H7 (cell line): ENCODE measurements at regions not wholly inside any gene's neighbourhood (a gene's known extent, or its start where the extent isn't known, plus 50 kb on each side); places are given as distances from the start of the nearest gene placed in this dataset.

ENCODE experiments used
- DNase-seq: peaks from one replicate; pipeline ENCODE4 v3.0.0; 2012
- H3K27me3 ChIP-seq: 2 replicates; pipeline ENCODE4 v1.6.0; 2011; ENCODE audit warnings: mild to moderate bottlenecking, low read length; ENCODE audit not compliant: control insufficient read depth, insufficient read depth
- H3K36me3 ChIP-seq: replicated peaks from 2 replicates; pipeline ENCODE4 v1.5.1; 2011; ENCODE audit warnings: low read length; ENCODE audit not compliant: control insufficient read depth, insufficient read depth
- H3K4me3 ChIP-seq: 2 replicates; pipeline ENCODE4 v1.5.1; 2011; ENCODE audit warnings: low read depth, mild to moderate bottlenecking, control low read depth, low read length, moderate library complexity; ENCODE audit not compliant: insufficient read depth

DNA sequence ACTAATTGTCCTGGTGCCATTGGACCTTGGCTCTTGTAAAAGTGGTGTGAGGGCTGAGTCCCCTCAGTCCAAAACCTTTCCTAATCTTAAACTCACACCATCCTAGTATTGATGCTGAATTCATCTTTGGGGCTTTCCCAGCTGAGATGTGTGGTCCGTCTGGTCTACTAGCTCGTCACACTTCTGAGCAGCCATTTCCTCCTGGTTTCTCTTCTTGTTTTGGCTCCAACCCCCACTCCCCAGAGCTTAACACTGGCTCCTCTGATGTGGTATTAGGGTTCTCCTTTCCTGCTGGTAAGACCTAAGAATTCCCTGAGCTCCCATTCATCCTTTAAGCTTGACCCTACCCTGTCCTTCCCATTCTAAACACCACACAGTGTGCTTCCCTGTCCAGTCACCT is 900.6 kb downstream of the VRK1 start:
- Histone ChIP-seq H3K36me3 (no peaks in the 10 kb centered on the region), H3K4me3 (no peak overlapping the region), H3K27me3 (no peaks in the 10 kb centered on the region)
- no peak for DNase-seq

GRCh38 chr14:97699026-97699425 is 901.8 kb downstream of the VRK1 start:
- no peak for DNase-seq
- H3K4me3 ChIP-seq, result no peak overlapping the region
- no peaks in the 10 kb centered on the region for H3K27me3 ChIP-seq
- no peaks in the 10 kb centered on the region for H3K36me3 ChIP-seq

- H3K27me3 ChIP-seq, result no peaks in the 10 kb centered on the region
- H3K4me3 ChIP-seq, result no peak overlapping the region
- no peak for DNase-seq
- H3K36me3 ChIP-seq, result no peaks in the 10 kb centered on the region
These were observed 906.0 kb downstream of the VRK1 start for GRCh38 chr14:97703006-97703760.

DNA sequence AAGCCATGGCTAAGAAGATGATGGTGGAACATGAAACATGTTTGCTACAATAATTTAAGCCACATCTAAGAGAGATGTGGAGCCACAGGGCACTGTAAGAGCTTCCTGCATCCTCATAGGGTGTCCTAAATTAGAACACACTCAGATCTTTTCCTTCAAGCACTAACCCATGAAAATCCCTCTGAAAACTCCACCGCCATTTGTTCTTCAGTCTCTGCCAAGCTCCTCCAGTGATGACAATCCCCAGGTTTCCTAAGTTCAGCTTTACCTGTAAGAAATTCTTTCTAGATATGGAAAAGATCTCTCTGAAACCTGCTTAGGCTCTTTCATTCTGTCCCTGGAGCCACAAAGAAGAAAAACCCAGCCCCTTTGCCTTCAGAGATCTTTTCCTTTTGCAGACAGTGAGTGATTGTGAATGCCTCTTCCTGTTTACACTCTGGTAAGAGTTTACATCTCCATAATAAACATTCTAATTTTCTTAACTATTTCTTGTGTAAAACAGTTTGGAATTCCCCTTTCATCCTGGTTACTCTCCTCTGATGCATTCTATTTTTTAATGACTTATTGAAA is 907.2 kb downstream of the VRK1 start:
- no peak for DNase-seq
- H3K27me3 ChIP-seq, result no peaks in the 10 kb centered on the region
- H3K36me3 ChIP-seq, result no peaks in the 10 kb centered on the region
- H3K4me3 ChIP-seq, result no peak overlapping the region

DNA sequence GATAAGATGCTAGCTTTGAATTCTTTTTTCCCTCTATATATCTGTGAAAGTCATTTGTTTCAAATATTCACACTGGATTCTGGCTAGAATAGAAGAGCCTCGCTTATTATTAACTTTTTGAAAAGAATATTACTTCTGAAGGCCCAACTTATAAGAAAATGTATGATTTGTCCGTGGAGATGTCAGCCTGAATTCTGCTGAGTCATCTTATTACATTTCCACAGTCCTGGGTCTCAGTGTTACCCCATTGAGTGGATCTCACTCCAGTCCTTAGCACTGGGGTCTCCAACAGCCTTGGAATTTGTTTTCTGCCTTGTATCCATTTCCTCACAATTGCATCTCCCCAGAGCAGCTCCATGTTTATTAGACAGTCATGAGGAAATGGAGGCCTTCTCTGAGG is 907.9 kb downstream of the VRK1 start:
- H3K36me3 ChIP-seq, result no peaks in the 10 kb centered on the region
- no peaks in the 10 kb centered on the region for H3K27me3 ChIP-seq
- no peak for DNase-seq
- H3K4me3 ChIP-seq, result no peak overlapping the region

DNA sequence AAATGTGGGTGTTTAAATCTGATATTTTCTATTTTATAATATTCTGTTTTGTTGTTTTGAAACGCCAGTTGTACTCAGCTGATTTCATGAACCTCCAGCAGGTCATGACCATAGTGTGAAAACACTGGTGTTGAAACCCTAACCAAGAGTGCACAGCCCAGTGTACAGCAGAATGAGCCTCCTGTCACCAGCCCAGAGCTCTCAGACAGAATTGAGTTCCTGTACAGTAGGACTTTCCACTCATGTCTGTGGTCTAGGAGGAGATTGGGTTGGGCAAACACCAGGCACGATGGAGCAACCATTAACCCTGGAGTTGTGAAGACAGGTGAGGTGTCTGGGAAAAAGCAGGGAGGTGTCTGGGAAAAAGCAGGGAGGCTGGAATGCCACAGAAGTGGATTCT is 908.8 kb downstream of the VRK1 start:
- no peak overlapping the region for H3K4me3 ChIP-seq
- H3K36me3 ChIP-seq, result no peaks in the 10 kb centered on the region
- DNase-seq, result no peak
- no peaks in the 10 kb centered on the region for H3K27me3 ChIP-seq

GRCh38 chr14:97706819-97707218 is 909.6 kb downstream of the VRK1 start:
- Histone ChIP-seq H3K27me3 (no peaks in the 10 kb centered on the region), H3K4me3 (no peak overlapping the region), H3K36me3 (no peaks in the 10 kb centered on the region)
- no peak for DNase-seq

DNA sequence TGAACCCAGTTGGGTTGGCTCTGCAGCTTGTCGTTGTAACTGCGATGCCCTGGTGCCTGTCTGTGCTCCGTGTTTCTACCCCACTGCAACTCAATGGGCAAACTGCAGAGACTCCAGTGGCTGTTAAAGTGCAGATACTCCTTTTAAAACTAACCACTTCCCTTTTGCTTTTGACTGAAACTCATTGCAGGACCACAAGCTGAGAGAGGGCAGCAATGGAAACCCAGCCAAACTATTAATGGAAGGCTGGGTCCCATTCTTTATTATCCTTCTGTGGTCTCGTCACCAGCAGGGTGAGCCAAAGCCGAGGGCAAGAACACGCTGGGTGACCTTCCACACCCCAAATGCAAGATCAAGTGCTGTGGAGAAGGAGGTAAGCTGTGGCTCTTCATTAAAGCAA is 910.4 kb downstream of the VRK1 start:
- Histone ChIP-seq H3K36me3 (no peaks in the 10 kb centered on the region), H3K4me3 (no peak overlapping the region), H3K27me3 (no peaks in the 10 kb centered on the region)
- DNase-seq, result no peak

DNA sequence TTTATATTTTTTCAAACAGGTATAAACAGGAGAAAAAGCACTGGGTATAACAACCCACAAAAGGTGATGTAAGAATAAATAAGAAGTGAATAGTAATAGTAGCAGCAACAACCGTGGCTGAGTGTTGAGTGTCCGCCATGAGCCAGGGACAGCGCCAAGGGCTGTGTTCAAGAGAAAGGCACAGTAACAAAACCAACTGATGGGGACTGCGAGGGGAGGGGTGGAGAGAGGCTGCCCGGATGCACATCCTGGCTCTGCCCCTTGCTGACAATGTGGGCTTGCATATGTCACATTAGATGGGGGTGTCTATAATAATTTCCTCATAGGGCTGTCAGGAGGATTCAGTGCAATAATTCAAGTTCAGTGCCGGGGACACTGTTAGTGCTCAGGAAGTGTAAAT is 912.4 kb downstream of the VRK1 start:
- H3K27me3 ChIP-seq, result no peaks in the 10 kb centered on the region
- no peaks in the 10 kb centered on the region for H3K36me3 ChIP-seq
- no peak for DNase-seq
- no peak overlapping the region for H3K4me3 ChIP-seq

DNA sequence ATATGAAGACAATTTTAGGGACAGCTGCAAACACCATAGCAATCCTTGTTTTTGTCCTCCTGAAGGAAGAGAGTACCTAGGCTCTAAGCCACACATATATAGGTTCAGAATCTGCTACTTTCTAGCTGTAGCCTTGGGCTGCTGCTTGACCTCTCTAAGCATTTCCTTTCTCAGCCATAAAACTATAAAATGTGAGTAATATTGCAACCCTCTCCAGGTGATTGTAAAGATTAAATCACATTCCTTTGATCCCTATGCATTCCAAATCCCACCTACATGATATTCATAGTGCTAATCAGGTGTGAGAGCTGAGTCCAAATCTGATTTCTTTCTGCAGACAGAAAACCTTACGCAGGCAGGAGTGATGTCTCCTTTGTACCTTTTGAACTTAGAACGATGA is 913.5 kb downstream of the VRK1 start:
- Histone ChIP-seq H3K27me3 (no peaks in the 10 kb centered on the region), H3K4me3 (no peak overlapping the region), H3K36me3 (no peaks in the 10 kb centered on the region)
- DNase-seq, result no peak

DNA sequence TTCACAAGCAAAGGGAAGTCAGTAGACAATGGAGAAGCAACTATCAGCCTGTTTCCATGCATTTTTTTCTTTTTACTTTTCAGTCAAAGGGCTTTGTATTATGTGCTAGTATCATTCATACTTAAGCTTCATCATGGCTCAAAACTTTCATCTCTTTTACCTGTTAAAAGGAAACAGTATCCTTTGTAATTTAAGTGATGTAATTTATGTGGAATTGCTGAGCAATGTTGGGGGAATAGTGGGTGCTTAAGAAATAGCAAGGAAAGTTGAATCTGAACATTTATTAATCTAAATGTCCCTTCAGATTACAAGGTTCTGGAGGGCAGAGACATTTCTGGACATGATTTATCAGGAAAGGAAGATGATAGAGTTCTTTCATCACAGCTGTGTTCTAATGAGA is 915.3 kb downstream of the VRK1 start:
- H3K4me3 ChIP-seq, result no peak overlapping the region
- DNase-seq, result no peak
- H3K27me3 ChIP-seq, result no peaks in the 10 kb centered on the region
- no peaks in the 10 kb centered on the region for H3K36me3 ChIP-seq

DNA sequence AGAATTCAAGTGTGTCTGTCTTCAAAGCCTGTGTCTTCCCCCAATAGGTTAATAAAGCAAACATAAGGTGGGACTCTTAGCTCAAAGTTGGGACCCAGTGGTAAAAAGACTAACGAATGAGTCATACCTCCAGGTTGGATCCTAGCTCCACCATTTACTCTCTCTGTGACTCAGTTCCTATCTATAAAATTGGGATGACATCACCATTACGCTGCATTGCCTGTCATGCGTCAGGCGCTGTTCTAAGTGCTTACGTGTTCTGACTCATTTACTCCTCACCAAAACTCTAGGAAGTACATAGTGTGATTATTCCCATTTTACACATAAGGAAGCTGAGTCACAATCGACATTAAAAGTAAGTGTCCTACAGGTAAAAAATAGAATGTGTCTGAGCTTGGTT is 915.8 kb downstream of the VRK1 start:
- Histone ChIP-seq H3K4me3 (no peak overlapping the region), H3K27me3 (no peaks in the 10 kb centered on the region), H3K36me3 (no peaks in the 10 kb centered on the region)
- DNase-seq, result no peak

DNA sequence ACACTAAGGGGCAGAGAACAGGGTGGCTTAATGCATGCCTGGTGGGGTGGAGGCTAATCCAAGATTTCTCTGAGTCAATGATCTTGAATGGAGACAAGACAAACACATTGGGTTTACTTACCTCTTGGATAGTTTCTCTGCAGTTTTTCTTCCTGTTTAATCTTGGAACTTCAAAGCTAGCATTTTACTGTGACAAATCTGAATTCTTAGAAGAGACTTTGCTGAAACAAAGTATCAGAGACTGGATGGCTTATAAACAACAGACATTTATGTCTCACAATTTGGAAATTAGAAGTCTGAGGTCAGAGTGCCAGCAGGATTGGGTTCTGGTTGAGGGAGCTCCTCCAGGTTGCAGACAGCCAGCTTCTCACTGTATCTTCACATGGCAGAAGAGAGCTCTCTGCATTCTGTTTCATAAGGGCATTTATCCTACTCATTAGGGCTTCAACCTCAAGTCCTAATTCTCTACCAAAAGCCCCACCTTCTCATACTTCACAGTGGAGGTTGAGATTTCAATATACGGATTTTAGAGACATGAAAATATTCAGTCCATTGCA is 921.8 kb downstream of the VRK1 start:
- H3K36me3 ChIP-seq, result no peaks in the 10 kb centered on the region
- no peaks in the 10 kb centered on the region for H3K27me3 ChIP-seq
- DNase-seq, result no peak
- no peak overlapping the region for H3K4me3 ChIP-seq

GRCh38 chr14:97719931-97720330 is 922.7 kb downstream of the VRK1 start:
- Histone ChIP-seq H3K27me3 (no peaks in the 10 kb centered on the region), H3K4me3 (no peak overlapping the region), H3K36me3 (no peaks in the 10 kb centered on the region)
- DNase-seq, result no peak

GRCh38 chr14:97723351-97723750 is 926.2 kb downstream of the VRK1 start:
- Histone ChIP-seq H3K27me3 (no peaks in the 10 kb centered on the region), H3K4me3 (no peak overlapping the region), H3K36me3 (no peaks in the 10 kb centered on the region)
- no peak for DNase-seq
